GM13976 (cell line): ENCODE measurements at regions not wholly inside any gene's neighbourhood (a gene's known extent, or its start where the extent isn't known, plus 50 kb on each side); places are given as distances from the start of the nearest gene placed in this dataset.
"Not testable (repeated sequence)": the region's sequence is repeated elsewhere in the genome, so short reads cannot be mapped to it uniquely, and the experiment has no call there.

Source experiments
- DNase-seq: peaks from one replicate; pipeline ENCODE4 v3.0.0; 2012; ENCODE audit warnings: low spot score
- in situ Hi-C: fragments of 300-500 bp; cut with MboI; formaldehyde crosslinking; loops from one replicate; pipeline ENCODE4 v1.12.0; 2022; ENCODE audit warnings: low sequenced_read_pairs, mixed read lengths, inconsistent platforms; ENCODE audit not compliant: unreplicated experiment
- TF ChIP-seq, protein P1 (sequence below): IDR thresholded peaks from 2 replicates; pipeline ENCODE4 v1.5.1; 2012; ENCODE audit warnings: borderline replicate concordance, mild to moderate bottlenecking; ENCODE audit not compliant: insufficient read depth; ENCODE audit errors: extremely low read depth, missing control alignments, control extremely low read depth

DNA sequence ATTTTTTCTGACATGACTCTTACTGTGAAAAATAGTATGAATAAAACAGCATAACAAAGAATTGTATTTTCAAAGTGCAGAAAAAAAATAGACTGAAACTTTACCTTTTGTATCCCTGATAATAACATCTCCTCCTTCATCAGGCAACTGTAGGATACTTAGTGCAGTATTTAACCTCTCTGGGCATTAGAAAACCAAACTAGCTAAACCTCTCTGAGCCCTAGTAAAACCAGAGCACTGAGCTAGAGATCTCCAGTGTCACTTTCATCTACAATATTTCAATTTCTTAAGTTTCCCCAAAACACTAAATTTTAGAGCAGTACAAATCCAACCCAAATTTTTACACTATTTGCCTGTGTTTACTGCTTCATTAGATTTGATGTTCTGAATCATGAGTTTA lies 594.0 kb upstream of the LINC00305 start:
- in situ Hi-C loops, result no loop called here
- TF ChIP-seq, protein P1, sequence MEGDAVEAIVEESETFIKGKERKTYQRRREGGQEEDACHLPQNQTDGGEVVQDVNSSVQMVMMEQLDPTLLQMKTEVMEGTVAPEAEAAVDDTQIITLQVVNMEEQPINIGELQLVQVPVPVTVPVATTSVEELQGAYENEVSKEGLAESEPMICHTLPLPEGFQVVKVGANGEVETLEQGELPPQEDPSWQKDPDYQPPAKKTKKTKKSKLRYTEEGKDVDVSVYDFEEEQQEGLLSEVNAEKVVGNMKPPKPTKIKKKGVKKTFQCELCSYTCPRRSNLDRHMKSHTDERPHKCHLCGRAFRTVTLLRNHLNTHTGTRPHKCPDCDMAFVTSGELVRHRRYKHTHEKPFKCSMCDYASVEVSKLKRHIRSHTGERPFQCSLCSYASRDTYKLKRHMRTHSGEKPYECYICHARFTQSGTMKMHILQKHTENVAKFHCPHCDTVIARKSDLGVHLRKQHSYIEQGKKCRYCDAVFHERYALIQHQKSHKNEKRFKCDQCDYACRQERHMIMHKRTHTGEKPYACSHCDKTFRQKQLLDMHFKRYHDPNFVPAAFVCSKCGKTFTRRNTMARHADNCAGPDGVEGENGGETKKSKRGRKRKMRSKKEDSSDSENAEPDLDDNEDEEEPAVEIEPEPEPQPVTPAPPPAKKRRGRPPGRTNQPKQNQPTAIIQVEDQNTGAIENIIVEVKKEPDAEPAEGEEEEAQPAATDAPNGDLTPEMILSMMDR, result no peak
- DNase-seq, result no peak

DNA sequence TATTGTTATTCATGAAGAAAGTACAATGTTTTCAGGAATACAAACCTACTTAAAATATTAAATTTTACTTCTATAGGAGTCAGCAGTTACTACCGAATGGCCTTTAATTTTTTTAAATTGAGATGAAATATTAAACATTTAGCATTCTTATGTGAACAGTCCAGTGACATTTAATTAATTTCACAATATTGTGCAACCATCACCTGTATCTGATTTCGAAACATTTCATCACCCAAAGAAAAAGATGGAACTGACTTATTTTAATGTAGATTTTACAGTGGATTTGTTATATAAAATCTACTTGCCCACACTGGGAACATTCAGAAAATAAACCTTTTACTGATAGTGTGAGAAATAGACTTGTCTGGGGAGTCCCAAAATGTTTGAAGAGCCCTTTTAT lies 585.2 kb upstream of the LINC00305 start:
- DNase-seq, result no peak
- in situ Hi-C loops, result no loop called here

DNA sequence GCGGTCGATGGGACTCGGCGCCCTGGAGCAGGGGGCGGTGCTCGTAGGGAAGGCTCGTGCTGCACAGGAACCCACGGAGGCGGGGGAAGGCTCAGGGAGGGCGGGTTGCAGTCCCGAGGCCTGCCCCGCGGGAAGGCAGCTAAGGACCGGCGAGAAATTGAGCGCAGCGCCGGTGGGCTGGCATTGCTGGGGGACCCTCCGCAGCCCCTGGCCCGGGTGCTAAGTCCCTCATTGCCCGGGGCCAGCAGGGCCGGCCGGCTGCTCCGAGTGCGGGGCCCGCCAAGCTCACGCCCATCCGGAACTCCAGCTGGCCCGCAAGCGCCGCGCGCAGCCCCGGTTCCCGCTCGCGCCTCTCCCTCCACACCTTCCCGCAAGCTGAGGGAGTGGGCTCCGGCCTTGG lies 576.8 kb upstream of the LINC00305 start:
- in situ Hi-C loops, result not testable (repeated sequence)

More for the DNA sequence above, 585.2 kb upstream of the LINC00305 start:
- TF ChIP-seq, protein P1, result no peak

DNA sequence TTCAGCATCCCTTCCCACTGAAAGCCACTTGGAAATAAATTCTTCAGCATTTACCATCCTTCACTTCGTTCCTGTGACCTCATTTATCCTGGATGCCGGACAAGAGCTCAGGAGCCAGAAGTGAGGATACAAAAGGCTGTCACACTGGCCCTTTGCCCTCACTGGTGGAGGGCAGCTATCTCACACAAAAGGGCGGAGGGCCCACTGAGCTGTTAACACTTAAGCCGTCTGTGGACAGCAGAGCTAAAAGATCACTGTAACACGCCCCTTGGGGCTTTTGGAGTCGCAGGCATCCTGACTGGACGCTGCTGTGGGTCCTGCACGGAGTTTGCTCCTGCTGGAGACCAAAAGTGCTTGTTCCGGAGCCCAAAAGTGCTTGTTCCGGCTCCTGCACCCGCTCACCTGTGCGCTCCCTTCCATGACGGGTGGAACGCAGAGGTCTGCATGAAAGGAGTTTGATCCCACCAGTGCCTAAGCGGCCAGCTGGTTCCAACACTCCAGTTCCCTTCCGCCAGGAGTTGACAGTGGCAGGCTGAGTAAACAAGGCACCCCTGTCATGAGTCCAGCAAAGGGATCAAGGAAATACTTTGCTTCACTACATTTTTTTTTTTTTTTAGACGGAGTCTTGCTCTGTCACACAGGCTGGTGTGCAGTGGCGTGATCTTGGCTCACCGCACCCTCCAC lies 572.0 kb upstream of the LINC00305 start:
- DNase-seq, result no peak
- in situ Hi-C loops, result no loop called here
- TF ChIP-seq, protein P1, result no peak

More for the DNA sequence above, 576.8 kb upstream of the LINC00305 start:
- not testable (repeated sequence) for DNase-seq

DNA sequence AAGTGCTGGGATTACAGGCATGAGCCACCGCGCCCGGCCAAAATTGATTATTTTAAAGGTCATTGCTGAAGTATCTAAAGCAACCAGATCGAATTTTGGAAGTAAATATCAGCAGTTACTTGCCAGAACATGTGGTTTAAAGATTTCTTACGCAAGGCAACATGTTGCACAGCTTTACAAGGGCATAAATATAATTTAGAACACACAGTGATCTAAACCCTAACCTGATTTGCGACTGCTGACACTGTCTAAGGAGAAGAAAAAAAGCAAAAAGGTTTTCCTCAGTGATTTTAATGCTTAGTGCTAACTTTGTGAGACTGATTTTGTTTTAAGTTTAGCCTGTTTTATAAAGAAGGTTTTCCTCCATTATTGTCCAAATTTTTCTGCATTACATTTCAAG lies 569.9 kb upstream of the LINC00305 start:
- no peak for DNase-seq
- TF ChIP-seq, protein P1, result no peak
- in situ Hi-C loops, result no loop called here

DNA sequence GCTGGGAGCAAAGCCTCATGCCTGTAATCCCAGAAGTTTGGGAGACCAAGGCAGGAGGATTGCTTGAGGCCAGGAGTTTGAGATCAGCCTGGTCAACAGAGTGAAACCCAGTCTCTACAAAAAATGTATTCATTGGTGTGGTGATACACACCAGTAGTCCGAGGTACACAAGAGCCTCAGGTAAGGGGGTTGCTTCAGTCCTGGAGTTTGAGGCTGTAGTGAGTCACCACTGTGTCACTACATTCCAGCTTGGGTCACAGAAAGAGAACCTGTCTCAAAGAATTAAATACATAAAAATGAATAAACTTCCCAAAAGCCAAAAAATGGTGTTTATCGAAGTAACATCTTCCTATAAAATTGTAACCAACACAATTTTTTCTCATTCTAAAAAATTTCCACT lies 568.1 kb upstream of the LINC00305 start:
- in situ Hi-C loops, result no loop called here
- no peak for DNase-seq
- TF ChIP-seq, protein P1, result no peak

DNA sequence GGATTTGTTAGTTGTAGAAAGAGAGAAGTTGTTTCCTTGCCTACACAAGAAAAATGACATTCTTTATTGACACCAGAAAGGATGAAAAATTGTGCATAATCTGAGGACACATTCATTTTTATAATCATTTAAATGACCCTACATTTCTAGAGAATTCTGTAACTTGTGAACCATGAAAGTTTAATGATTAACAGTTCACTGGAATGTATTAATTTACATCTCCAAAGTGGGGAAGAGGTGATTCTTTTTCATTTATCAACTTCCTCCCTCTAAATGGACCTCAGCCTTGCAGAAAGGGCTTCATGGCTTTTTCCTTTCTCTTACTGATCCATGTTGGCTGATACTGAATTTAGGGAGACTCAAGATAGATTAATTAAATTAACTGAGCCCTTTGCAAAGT lies 565.2 kb upstream of the LINC00305 start:
- in situ Hi-C loops, result no loop called here
- TF ChIP-seq, protein P1, result no peak
- DNase-seq, result no peak
